ENCODE measurements at regions not wholly inside any gene's neighbourhood (a gene's known extent, or its start where the extent isn't known, plus 50 kb on each side); places are given as distances from the start of the nearest gene placed in this dataset.

DNA sequence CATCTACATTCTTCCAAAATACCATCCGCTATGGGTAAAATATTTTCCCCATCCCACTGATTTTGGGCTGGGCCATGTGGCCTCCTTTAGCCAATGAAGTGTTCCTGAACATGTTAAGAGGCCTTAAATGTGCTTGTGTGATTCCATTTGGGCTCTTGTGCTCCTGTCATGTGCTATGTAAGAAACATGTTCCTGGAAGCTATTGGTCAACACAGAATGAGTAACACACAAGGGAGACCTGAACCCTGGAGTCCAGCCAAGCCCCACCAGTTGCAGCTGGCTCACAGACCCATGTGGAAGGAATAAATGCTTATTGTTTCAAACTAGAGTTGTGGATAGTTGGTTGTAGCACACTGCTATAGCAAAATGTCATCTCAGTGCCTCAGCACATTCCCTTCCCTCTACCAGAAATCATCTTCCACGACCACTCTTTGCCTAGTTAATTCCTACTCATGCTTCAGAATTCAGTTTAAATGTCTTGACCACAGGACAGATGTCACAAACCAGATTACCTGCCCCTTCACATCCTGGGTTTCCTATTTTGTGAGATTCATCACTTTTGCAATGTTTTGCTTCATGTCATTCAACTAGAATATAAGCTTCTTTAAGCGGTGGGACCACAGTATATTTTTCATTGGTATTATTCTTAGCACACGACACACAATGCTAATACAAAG is 217.3 kb upstream of the EEA1 start:
- no peak overlapping the region for H3K27ac ChIP-seq
- no peak for TF ChIP-seq CTCF (IDR thresholded peaks at IDR 0.05)
- no peak for TF ChIP-seq POLR2A (IDR thresholded peaks at IDR 0.05)
- DNase-seq: no peak

GRCh38 chr12:93146970-93147369 is 217.9 kb upstream of the EEA1 start:
- no peak for DNase-seq
- no peak for TF ChIP-seq CTCF (IDR thresholded peaks at IDR 0.05)
- TF ChIP-seq POLR2A (IDR thresholded peaks at IDR 0.05): no peak
- Histone ChIP-seq H3K9me3 (no peaks in the 10 kb centered on the region), H3K4me3 (no peak overlapping the region), H3K4me1 (no peaks in the 10 kb centered on the region), H3K27ac (no peak overlapping the region), H3K27me3 (no peaks in the 10 kb centered on the region), H3K36me3 (no peaks in the 10 kb centered on the region)
- intact Hi-C loops (cut with DNase I; ENCODE audit: low total_unique reads): no loop called here

More for the DNA sequence above, 217.3 kb upstream of the EEA1 start:
- no peaks in the 10 kb centered on the region for H3K4me1 ChIP-seq
- H3K27me3 ChIP-seq: no peaks in the 10 kb centered on the region
- H3K36me3 ChIP-seq: no peaks in the 10 kb centered on the region
- intact Hi-C loops (cut with DNase I; ENCODE audit: low total_unique reads): no loop called here
- no peaks in the 10 kb centered on the region for H3K9me3 ChIP-seq
- H3K4me3 ChIP-seq: no peak overlapping the region

DNA sequence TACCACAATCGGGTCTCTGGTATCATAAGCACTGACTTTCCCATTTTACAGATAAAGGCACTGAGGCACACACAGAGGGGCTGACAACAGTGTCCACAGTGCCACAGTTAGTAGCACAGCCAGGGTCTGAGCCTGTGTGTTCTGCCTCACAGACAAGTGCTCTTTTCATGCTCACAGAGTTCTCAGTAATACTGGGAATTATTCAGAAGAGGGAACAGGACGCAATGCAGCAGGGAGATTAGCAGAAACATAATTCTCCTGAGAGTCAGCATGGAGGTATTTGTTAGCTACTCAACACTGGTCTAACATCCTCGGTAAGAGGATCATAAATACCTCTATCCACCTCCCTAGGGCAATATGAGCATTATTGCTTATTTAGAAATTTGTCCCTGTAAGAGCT is 219.3 kb upstream of the EEA1 start:
- H3K36me3 ChIP-seq: no peaks in the 10 kb centered on the region
- DNase-seq: no peak

GRCh38 chr12:93149229-93149628 is 220.1 kb upstream of the EEA1 start:
- Histone ChIP-seq H3K27ac (no peak overlapping the region), H3K27me3 (no peaks in the 10 kb centered on the region), H3K9me3 (no peaks in the 10 kb centered on the region), H3K4me1 (no peaks in the 10 kb centered on the region), H3K36me3 (no peaks in the 10 kb centered on the region), H3K4me3 (no peak overlapping the region)
- DNase-seq: no peak
- TF ChIP-seq CTCF (IDR thresholded peaks at IDR 0.05): no peak
- no peak for TF ChIP-seq POLR2A (IDR thresholded peaks at IDR 0.05)
- intact Hi-C loops (cut with DNase I; ENCODE audit: low total_unique reads): no loop called here

More for the DNA sequence above, 219.3 kb upstream of the EEA1 start:
- H3K4me1 ChIP-seq: no peaks in the 10 kb centered on the region
- no peaks in the 10 kb centered on the region for H3K27me3 ChIP-seq
- no peaks in the 10 kb centered on the region for H3K9me3 ChIP-seq
- no peak overlapping the region for H3K27ac ChIP-seq
- H3K4me3 ChIP-seq: no peak overlapping the region
- TF ChIP-seq POLR2A (IDR thresholded peaks at IDR 0.05): no peak
- TF ChIP-seq CTCF (IDR thresholded peaks at IDR 0.05): no peak
- intact Hi-C loops (cut with DNase I; ENCODE audit: low total_unique reads): no loop called here

- no peak overlapping the region for H3K27ac ChIP-seq
- H3K4me3 ChIP-seq: no peak overlapping the region
- no peaks in the 10 kb centered on the region for H3K9me3 ChIP-seq
- H3K27me3 ChIP-seq: no peaks in the 10 kb centered on the region
- intact Hi-C loops (cut with DNase I; ENCODE audit: low total_unique reads): no loop called here
- H3K4me1 ChIP-seq: no peaks in the 10 kb centered on the region
- TF ChIP-seq CTCF (IDR thresholded peaks at IDR 0.05): no peak
- no peaks in the 10 kb centered on the region for H3K36me3 ChIP-seq
- no peak for DNase-seq
These were observed 222.1 kb upstream of the EEA1 start for GRCh38 chr12:93151079-93151762.

Measured in uterus (tissue), 3 donors.